ENCODE measurements at regions not wholly inside any gene's neighbourhood (a gene's known extent, or its start where the extent isn't known, plus 50 kb on each side); places are given as distances from the start of the nearest gene placed in this dataset.
"Not testable (repeated sequence)": the region's sequence is repeated elsewhere in the genome, so short reads cannot be mapped to it uniquely, and the experiment has no call there.

GRCh38 chr1:30133414-30134055 lies 589.9 kb downstream of the MATN1 start:
- no peaks in the 10 kb centered on the region for H3K36me3 ChIP-seq (ENCODE audit: insufficient read depth, low read length)
- no peak overlapping the region for H3K27ac ChIP-seq (ENCODE audit: low read length)
- H3K9me2 ChIP-seq (ENCODE audit: insufficient read depth, low read length): no peaks in the 10 kb centered on the region
- no peaks in the 10 kb centered on the region for H3F3A ChIP-seq (ENCODE audit: insufficient read depth, low read length, poor library complexity, severe bottlenecking)
- H2AFZ ChIP-seq (ENCODE audit: low read depth, low read length): no peak overlapping the region
- H3K9me3 ChIP-seq (ENCODE audit: low read length): no peaks in the 10 kb centered on the region
- TF ChIP-seq POLR2AphosphoS5 (IDR thresholded peaks at IDR 0.05): no peak
- no peak for TF ChIP-seq SMC3 (conservative IDR thresholded peaks at IDR 0.05; ENCODE audit: poor library complexity)
- TF ChIP-seq REST (IDR thresholded peaks at IDR 0.05; ENCODE audit: borderline replicate concordance): no peak
- TF ChIP-seq EP300 (conservative IDR thresholded peaks at IDR 0.05; ENCODE audit: poor library complexity, severe bottlenecking): no peak
- TF ChIP-seq TAF1 (IDR thresholded peaks at IDR 0.05; ENCODE audit: low read depth): no peak
- TF ChIP-seq RAD21 (conservative IDR thresholded peaks at IDR 0.05): no peak
- no peak for TF ChIP-seq EZH2 (IDR thresholded peaks at IDR 0.05; ENCODE audit: borderline replicate concordance, insufficient read depth, low read length, poor library complexity, severe bottlenecking)
- no peak for TF ChIP-seq CTCF (IDR thresholded peaks at IDR 0.05; ENCODE audit: poor library complexity, severe bottlenecking)
- no peak for TF ChIP-seq MXI1 (conservative IDR thresholded peaks at IDR 0.05; ENCODE audit: poor library complexity, severe bottlenecking)
- H4K20me1 ChIP-seq (ENCODE audit: insufficient read depth): no peaks in the 10 kb centered on the region
- H3K4me3 ChIP-seq (ENCODE audit: low read length): no peak overlapping the region
- H3K9ac ChIP-seq (ENCODE audit: low read length): no peak overlapping the region
- no peaks in the 10 kb centered on the region for H3K79me2 ChIP-seq (replicated peaks; ENCODE audit: insufficient read depth, low read length)
- H3K4me2 ChIP-seq (ENCODE audit: low read length): no peak overlapping the region
- no peaks in the 10 kb centered on the region for H3K27me3 ChIP-seq (ENCODE audit: insufficient read depth, low read depth, low read length)

GRCh38 chr1:30132602-30133286 lies 590.6 kb downstream of the MATN1 start:
- Histone ChIP-seq H3K9me3 (ENCODE audit: low read length) (no peaks in the 10 kb centered on the region), H3K9ac (ENCODE audit: low read length) (no peak overlapping the region), H3K4me3 (ENCODE audit: low read length) (no peak overlapping the region), H2AFZ (ENCODE audit: low read depth, low read length) (no peak overlapping the region), H3K79me2 (replicated peaks; ENCODE audit: insufficient read depth, low read length) (no peaks in the 10 kb centered on the region), H3K9me2 (ENCODE audit: insufficient read depth, low read length) (no peaks in the 10 kb centered on the region), H4K20me1 (ENCODE audit: insufficient read depth) (no peaks in the 10 kb centered on the region), H3K27ac (ENCODE audit: low read length) (no peak overlapping the region), H3F3A (ENCODE audit: insufficient read depth, low read length, poor library complexity, severe bottlenecking) (no peaks in the 10 kb centered on the region), H3K4me2 (ENCODE audit: low read length) (no peak overlapping the region), H3K27me3 (ENCODE audit: insufficient read depth, low read depth, low read length) (no peaks in the 10 kb centered on the region), H3K36me3 (ENCODE audit: insufficient read depth, low read length) (no peaks in the 10 kb centered on the region)
- TF ChIP-seq EP300 (conservative IDR thresholded peaks at IDR 0.05; ENCODE audit: poor library complexity, severe bottlenecking) (no peak), CTCF (IDR thresholded peaks at IDR 0.05; ENCODE audit: poor library complexity, severe bottlenecking) (no peak), POLR2AphosphoS5 (IDR thresholded peaks at IDR 0.05) (no peak), MXI1 (conservative IDR thresholded peaks at IDR 0.05; ENCODE audit: poor library complexity, severe bottlenecking) (no peak), EZH2 (IDR thresholded peaks at IDR 0.05; ENCODE audit: borderline replicate concordance, insufficient read depth, low read length, poor library complexity, severe bottlenecking) (no peak), TAF1 (IDR thresholded peaks at IDR 0.05; ENCODE audit: low read depth) (no peak), SMC3 (conservative IDR thresholded peaks at IDR 0.05; ENCODE audit: poor library complexity) (no peak), RAD21 (conservative IDR thresholded peaks at IDR 0.05) (no peak)

GRCh38 chr1:30130566-30130965 lies 592.8 kb downstream of the MATN1 start:
- not testable (repeated sequence) for H3K9ac ChIP-seq (ENCODE audit: low read length); H3K79me2 ChIP-seq (replicated peaks; ENCODE audit: insufficient read depth, low read length); H3F3A ChIP-seq (ENCODE audit: insufficient read depth, low read length, poor library complexity, severe bottlenecking); H3K27ac ChIP-seq (ENCODE audit: low read length); H3K36me3 ChIP-seq (ENCODE audit: insufficient read depth, low read length); H3K4me2 ChIP-seq (ENCODE audit: low read length); H4K20me1 ChIP-seq (ENCODE audit: insufficient read depth); H3K27me3 ChIP-seq (ENCODE audit: insufficient read depth, low read depth, low read length); H3K9me2 ChIP-seq (ENCODE audit: insufficient read depth, low read length); H3K4me3 ChIP-seq (ENCODE audit: low read length); H3K9me3 ChIP-seq (ENCODE audit: low read length); H2AFZ ChIP-seq (ENCODE audit: low read depth, low read length)

All from neural cell (in vitro differentiated cells).